ENCODE measurements at regions not wholly inside any gene's neighbourhood (a gene's known extent, or its start where the extent isn't known, plus 50 kb on each side); places are given as distances from the start of the nearest gene placed in this dataset.
"Not testable (repeated sequence)": the region's sequence is repeated elsewhere in the genome, so short reads cannot be mapped to it uniquely, and the experiment has no call there.

DNA sequence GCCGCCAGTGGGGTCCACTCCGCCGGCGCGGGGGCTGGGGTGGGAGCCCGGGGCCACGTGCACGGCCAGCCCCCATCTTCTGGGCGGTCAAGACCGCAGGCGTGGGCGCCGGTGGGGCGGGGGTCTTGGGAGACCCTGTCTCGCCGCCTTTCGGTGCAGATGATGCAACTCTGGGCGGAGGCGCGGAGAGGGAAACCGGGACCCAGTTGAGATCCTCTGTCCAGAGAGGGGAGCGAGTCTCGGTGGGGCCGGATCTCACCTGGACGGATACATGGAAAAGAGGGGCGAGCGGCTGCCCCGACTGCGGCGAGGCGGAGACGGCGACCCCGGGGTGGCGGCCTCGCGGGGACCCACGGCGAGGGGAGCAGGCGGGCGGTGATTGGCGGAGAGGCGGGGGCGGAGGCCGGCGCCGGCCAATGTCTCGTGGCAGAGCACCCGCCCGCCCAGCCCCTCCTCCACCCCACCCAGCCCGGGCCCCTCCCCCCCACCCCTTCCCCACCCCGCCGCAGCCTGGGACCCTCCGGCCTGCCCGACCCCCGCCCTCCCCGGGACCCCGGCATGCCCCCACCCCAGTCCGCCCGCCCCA, 4054.1 kb upstream of the TPTE start:
- H3K4me1 Mint-ChIP-seq, H3K27ac Mint-ChIP-seq, H3K4me3 Mint-ChIP-seq, DNase-seq, H3K9me3 Mint-ChIP-seq, H3K36me3 Mint-ChIP-seq, CTCF ChIA-PET, H3K27me3 Mint-ChIP-seq: not testable (repeated sequence)

DNA sequence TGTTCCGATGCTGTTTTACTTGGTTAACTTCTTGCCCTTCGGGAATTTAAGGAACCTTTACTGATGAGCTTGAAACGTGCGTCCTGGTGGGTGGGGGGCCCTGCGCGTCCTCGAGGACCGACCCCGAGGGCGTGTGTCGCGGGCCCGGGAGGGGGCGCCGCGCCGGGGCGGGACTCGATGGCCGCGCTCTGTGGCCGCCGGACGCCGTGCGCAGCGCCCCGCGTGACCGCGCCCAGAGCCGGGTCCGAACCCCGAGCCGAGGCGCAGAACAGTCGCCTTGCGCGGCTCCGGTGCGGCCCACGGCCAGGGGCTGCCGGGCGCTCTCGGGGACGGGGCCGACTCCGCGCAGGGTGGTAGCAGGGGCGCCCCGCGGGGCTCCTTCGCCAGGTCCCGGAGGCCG, 4053.5 kb upstream of the TPTE start:
- H3K4me1 Mint-ChIP-seq, CTCF ChIA-PET, DNase-seq, H3K36me3 Mint-ChIP-seq, H3K4me3 Mint-ChIP-seq, H3K27ac Mint-ChIP-seq, H3K9me3 Mint-ChIP-seq, H3K27me3 Mint-ChIP-seq: not testable (repeated sequence)

DNA sequence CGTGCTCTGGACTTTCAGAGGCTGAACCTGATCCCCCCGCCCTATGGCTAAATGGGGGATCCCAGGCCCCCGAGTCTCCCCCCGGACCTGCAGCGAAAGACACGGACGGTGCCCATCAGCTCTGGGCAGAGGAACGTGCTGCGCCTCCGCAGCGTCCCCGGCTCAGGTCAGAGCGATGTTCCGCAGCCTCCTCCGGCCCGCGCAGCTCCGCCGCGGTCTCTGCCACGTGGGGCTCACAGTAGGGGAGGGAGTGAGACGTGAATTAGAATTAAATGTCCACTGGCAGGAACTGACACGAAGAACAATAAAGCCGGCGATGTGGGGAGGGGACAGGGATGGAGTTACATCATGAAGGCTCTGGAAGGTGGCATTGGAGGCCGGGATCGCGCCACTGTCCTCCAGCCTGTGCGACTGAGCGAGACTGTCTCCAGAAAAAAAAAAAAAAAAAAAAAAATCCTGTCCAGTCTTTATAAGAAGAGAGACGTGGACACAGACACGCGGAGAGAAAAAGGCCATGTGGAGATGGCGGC, 4053.0 kb upstream of the TPTE start:
- CTCF ChIA-PET, H3K4me1 Mint-ChIP-seq, DNase-seq, H3K9me3 Mint-ChIP-seq, H3K27ac Mint-ChIP-seq, H3K27me3 Mint-ChIP-seq, H3K4me3 Mint-ChIP-seq, H3K36me3 Mint-ChIP-seq: not testable (repeated sequence)

DNA sequence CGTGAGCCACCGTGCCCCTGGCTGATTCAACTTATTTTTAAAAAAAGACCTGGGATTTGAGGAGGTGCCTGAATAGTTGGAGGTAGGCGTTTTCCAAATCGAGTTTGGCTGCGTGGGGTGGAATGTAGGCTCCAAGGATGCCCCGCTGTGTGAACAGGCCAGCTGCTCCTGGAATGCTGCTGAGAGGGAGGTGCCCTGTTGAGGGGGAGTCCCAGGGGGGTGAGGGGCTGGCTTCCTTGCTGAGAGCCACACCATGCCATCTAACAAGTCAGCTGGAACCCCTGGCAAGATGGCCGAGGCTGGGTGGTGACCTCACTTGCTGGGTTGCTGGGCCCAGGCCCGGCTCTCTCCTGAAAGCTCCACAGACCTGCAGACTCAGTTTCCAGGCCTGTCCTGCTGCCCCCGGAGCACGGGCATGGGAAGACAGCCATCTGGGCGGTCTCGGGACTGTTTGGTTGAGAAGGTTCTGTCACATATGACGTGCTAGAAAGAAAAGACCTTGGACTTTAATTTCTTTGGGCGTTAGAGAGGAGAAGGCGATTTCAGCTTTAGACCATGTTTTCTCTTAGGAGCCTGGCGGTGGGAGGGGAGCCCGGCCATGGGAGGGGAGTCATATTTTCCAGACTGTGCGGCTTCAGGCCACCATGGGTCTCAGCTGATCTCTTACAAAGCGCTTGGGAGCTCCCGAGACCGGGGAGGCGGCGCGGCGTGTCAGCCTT, 4047.0 kb upstream of the TPTE start:
- not testable (repeated sequence) for H3K27ac Mint-ChIP-seq

DNA sequence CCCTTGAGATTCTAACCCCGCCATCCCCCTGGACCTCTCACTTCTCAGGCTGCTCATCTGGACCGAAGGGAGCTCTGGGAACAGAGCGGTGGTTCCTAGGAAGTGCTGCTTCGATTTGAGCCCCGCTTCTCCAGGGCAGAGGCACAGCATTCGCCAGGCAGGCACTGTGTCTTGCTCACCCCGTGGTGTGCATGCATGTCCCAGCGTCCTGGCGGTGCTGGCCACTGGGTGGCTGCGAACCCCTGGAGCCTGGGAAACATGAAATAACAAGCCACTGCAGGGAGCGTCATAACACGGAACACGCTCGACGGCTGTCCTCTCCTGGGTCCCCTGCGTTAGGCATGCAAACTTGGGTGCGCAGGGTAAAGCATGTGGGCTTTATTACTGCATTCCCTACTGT, 4040.3 kb upstream of the TPTE start:
- H3K9me3 Mint-ChIP-seq, H3K4me3 Mint-ChIP-seq, CTCF ChIA-PET, H3K4me1 Mint-ChIP-seq, H3K27me3 Mint-ChIP-seq, DNase-seq, H3K36me3 Mint-ChIP-seq, H3K27ac Mint-ChIP-seq: not testable (repeated sequence)

More for the DNA sequence above, 4047.0 kb upstream of the TPTE start:
- H3K4me1 Mint-ChIP-seq, H3K4me3 Mint-ChIP-seq, CTCF ChIA-PET, H3K9me3 Mint-ChIP-seq, DNase-seq, H3K36me3 Mint-ChIP-seq, H3K27me3 Mint-ChIP-seq: not testable (repeated sequence)

DNA sequence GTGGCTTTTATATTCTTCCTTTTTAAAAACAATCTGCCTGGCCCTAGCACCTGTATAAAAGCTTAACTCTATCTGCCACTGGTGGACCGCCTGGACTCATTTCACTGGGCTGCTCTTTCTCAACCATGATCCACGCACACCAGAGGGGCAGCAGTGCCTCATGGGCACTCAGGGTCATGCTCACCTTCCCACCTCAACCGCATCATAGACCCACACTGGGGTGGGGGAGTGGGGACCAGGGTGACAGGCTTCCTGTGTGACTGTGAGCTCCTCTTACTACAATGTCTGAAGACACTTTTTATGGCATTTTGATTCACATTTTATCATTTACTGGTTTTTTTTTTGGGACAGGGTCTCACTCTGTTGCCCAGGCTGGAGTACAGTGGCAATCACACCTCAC, 4038.8 kb upstream of the TPTE start:
- DNase-seq, H3K4me3 Mint-ChIP-seq, H3K27me3 Mint-ChIP-seq, H3K9me3 Mint-ChIP-seq, CTCF ChIA-PET, H3K27ac Mint-ChIP-seq, H3K36me3 Mint-ChIP-seq, H3K4me1 Mint-ChIP-seq: not testable (repeated sequence)

DNA sequence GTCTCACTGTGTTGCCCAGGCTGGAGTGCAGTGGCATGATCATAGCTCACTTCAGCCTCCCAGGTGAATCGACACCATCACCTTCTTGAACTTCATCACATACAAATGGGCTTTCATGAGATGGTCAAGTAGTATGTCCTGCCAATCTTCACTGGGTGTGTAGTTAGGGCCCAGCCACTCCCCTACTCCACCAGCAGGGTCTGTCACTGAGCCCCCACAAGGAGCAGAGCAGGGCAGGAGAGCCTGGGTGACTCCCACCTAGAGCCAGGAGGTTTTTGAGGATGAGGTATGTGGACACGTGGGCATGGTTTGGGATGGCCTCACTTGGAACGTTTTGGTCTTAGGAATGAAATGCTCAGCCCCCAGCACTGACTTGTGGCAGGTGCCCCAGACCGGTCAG, 4037.7 kb upstream of the TPTE start:
- H3K36me3 Mint-ChIP-seq, CTCF ChIA-PET, H3K4me3 Mint-ChIP-seq, DNase-seq, H3K27me3 Mint-ChIP-seq, H3K9me3 Mint-ChIP-seq, H3K4me1 Mint-ChIP-seq, H3K27ac Mint-ChIP-seq: not testable (repeated sequence)

DNA sequence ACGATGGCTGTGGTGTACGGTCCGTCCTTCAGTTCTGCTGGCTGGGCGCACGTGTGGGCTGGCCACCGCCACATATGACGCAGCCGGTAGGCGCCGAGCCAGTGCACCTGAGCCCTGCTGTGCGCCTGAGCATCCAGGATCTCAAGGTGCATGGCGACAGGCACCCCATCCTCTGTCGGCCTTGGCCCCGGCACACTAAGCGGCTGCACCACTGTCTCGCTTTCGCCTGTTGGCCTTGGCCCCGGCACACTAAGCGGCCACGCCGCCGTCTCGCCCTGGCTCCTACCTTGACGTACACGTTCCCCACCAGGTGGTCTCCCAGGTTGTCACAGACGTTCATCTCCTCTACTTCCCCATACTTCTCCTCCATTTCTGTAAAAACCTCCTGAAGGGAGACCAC, 4034.6 kb upstream of the TPTE start:
- H3K9me3 Mint-ChIP-seq, CTCF ChIA-PET, H3K27me3 Mint-ChIP-seq, DNase-seq, H3K27ac Mint-ChIP-seq, H3K36me3 Mint-ChIP-seq, H3K4me3 Mint-ChIP-seq, H3K4me1 Mint-ChIP-seq: not testable (repeated sequence)

DNA sequence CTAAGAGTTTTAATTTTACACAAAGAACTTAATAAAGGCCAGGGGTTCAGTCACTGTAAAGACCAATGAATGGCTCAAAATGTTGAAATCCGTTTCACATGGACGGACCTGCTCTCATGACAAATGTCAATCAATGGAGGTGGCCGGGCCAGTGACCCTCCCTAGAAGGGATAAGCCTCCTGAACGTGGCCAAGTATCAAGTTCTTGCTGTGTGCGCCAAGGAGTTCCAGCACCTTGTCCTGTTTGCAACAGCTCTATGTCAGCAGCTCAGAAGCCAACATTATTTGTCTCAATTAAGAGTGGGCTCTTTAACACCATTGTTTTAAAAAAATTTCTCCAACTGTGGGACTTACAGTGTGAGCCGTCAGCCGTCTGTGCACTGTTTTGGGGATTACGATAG, 4028.7 kb upstream of the TPTE start:
- H3K36me3 Mint-ChIP-seq, DNase-seq, CTCF ChIA-PET, H3K4me1 Mint-ChIP-seq, H3K27me3 Mint-ChIP-seq, H3K4me3 Mint-ChIP-seq, H3K27ac Mint-ChIP-seq, H3K9me3 Mint-ChIP-seq: not testable (repeated sequence)

DNA sequence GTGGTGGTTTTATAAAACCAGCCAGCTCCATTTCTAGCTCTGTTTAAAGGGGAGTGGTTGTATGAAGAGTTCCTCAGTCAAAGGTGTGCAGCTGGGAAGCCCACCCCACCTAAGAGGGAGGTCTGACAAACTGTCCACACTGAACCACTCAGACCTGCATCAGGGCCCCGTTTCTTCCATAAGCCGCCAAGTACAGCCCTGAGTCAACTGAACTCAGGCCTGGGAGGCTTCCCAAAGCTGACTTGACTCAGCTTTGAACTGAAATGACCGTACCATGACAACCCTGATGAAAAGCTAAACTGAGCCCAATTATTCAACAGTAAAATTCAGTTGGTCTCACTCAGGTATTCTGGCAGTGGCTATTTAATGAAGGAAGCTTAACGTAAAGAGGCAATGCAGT, 4027.4 kb upstream of the TPTE start:
- H3K4me3 Mint-ChIP-seq, H3K9me3 Mint-ChIP-seq, H3K27me3 Mint-ChIP-seq, H3K36me3 Mint-ChIP-seq, DNase-seq, H3K4me1 Mint-ChIP-seq, H3K27ac Mint-ChIP-seq, CTCF ChIA-PET: not testable (repeated sequence)

DNA sequence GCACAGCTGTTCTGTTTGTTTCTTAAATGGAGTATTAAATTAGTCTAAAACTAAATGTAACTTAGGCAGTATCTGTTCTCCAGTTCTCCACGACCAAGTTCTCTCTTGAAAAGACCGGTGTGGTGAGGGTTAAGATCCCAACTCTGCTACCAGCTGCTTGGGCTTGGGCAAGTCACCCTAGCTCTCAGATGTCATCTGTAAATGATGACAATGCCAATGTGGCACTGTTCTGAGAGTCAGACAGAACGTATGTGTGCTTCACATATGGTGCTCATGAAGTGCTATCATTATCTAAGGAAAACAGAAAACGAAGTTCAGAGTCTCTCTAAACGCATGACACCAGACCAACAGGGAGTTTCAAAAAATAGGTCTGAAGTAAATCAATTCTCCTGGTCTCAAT, 4025.0 kb upstream of the TPTE start:
- H3K4me3 Mint-ChIP-seq, DNase-seq, H3K27ac Mint-ChIP-seq, H3K4me1 Mint-ChIP-seq, CTCF ChIA-PET, H3K9me3 Mint-ChIP-seq, H3K36me3 Mint-ChIP-seq, H3K27me3 Mint-ChIP-seq: not testable (repeated sequence)

DNA sequence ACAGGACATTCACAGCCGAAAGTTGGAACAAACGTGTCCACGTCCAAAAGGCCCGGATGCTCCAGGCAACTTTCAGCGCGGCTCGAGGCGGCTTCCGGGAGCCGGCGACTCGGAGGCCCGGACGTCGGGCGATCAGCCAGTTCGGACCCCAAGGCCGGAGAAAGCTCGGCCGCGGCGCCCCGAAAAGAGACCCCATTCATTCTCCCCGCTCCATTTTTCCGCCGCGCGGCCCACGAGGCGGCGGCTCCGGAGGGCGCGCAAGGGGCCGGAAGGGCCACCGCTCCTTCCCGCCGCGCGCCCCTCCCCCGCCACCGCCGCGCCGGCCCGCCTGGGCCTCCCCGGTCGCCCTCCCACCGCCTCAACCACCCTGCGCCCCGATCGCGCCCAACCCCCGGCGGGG, 4022.7 kb upstream of the TPTE start:
- H3K27ac Mint-ChIP-seq, DNase-seq, H3K9me3 Mint-ChIP-seq, H3K36me3 Mint-ChIP-seq, CTCF ChIA-PET, H3K27me3 Mint-ChIP-seq, H3K4me1 Mint-ChIP-seq, H3K4me3 Mint-ChIP-seq: not testable (repeated sequence)

DNA sequence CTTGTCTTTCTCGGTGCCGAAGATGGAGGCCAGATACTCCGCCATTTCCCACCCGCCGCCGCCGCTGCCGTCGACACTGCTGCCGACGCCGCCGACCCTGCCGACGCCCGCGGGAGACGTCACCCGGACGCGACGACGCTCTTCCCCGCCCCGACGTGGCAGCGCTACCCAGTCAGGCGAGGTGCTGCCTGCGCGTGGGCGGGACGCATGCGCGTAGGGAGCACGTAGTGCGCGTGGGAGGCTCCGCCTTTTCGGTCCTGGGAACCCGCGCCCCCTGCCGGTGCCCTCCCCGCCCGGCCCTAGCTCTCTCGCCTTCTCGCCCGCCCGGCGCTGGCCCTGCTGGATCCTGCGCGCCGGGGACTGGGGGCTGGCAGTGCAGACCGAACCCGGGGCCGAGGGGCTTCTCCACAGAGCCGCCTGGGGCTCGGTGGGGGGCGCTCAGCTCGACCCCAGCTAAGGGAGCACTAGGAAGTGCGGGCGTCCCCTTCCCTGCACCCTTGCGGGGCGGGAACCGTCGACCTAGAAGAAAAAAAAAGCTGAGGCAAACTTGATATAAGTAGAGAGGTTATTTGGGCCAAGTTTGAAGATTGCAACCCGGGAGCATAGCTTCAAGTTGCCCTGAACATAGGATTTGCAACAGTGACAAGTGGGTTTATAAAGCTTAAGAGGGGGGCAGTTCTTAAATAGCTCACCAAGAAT, 4022.1 kb upstream of the TPTE start:
- DNase-seq, H3K27ac Mint-ChIP-seq, H3K27me3 Mint-ChIP-seq, H3K9me3 Mint-ChIP-seq, H3K4me1 Mint-ChIP-seq, H3K4me3 Mint-ChIP-seq, H3K36me3 Mint-ChIP-seq, CTCF ChIA-PET: not testable (repeated sequence)

DNA sequence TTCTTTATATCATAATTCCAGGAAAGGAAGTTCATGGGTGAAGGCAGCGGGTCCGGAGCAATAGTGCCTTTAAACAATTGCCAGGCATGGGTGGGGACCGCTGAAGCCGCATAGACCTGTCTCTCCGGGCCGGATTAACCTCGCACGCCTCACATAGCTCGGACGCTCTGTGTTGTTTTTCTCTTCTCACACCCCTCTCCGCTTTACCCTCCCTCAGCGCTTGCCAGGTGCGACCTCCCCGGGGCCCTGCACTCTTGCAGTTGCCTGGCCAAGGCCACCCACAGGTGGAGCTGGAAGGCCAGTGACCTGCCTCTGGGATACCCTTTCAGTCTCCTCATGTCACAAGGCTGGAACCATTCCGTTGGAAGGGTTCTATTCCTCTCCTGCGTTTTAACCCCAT, 4021.5 kb upstream of the TPTE start:
- DNase-seq, H3K4me1 Mint-ChIP-seq, H3K9me3 Mint-ChIP-seq, H3K27ac Mint-ChIP-seq, H3K4me3 Mint-ChIP-seq, H3K36me3 Mint-ChIP-seq, H3K27me3 Mint-ChIP-seq, CTCF ChIA-PET: not testable (repeated sequence)

DNA sequence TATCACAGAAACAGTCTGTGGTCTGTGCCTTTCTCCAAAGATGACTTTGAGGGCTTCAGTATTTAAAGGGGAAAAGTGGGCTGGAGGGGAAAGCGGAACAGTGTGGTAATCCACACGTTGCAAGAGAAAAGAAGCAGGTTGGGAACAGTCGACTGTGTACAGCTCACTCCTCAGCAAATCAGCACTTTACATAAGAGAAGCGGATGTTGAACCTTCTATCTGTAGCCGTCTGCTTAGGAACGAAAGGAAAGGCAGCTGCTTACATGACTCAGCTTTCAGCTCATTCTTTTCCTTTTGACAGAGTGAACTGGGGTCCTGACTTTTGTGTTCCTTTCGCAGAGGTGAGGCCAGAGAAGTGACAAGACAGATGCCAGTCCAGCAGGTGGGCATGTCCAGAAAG, 4020.7 kb upstream of the TPTE start:
- H3K4me3 Mint-ChIP-seq, H3K27me3 Mint-ChIP-seq, H3K36me3 Mint-ChIP-seq, H3K4me1 Mint-ChIP-seq, H3K27ac Mint-ChIP-seq, DNase-seq, CTCF ChIA-PET, H3K9me3 Mint-ChIP-seq: not testable (repeated sequence)
